IPS DF 4.7 (cell line): ENCODE measurements at regions not wholly inside any gene's neighbourhood (a gene's known extent, or its start where the extent isn't known, plus 50 kb on each side); places are given as distances from the start of the nearest gene placed in this dataset.
"Not testable (repeated sequence)": the region's sequence is repeated elsewhere in the genome, so short reads cannot be mapped to it uniquely, and the experiment has no call there.

ENCODE experiments used
- DNase-seq: peaks from one replicate; pipeline ENCODE4 v3.0.0-alpha.2; 2013; ENCODE audit warnings: low spot score; ENCODE audit errors: extremely low read depth

DNA sequence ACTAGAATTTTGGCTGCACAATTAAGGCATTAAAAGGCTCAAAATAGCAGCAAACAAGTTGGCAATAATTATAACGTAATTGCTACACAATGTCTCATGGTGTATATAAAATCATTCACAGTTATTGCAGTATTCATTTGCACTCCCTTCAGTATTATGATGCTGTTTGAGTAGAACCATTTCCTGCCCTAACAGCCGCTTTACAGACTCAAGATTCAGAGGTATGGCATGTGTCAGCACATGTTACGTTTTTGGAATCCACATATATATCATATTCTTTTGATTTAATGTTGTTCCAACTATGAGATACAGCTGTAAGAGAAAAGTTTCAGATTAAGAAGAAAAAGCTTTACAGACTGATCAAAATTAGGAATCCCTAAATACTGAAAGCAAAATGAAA lies 56.3 kb upstream of the NCKAP5 start:
- DNase-seq, result no peak

DNA sequence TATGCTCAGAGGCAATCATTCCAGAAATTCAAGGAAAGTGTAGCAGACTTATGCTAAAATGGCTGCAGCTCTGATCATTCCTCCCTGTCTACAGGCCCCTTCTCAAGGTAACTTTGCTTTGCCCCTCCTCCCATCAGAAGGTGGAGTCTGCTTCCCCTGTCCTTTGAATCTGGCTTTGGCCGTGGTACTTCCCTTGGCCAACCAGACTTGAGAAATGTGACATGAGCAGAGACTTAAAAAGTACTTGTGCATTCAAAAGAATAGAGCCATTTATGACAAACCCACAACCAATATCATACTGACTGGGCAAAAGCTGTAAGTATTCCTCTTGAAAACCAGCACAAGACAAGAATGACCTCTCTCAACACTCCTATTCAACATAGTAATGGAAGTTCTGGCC lies 59.5 kb upstream of the NCKAP5 start:
- no peak for DNase-seq

DNA sequence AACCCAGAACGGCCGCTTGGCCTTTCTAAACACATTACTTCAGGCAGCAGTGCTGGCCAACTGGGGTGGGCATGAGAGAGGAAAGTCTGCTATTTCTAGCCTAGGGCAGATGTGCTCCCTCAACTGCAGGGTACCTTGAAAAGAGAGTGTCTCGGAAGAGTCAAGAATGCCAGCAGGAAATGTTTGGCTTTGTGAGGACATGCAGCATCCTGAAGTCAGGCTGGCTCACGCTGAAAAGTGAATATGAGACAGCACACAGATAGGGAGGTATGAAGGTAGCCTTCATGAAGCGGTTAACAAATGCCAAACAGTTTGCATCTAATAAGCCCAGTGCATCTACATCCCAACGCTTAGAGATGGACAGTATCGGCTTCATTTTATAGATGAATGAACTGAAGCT lies 65.0 kb upstream of the NCKAP5 start:
- DNase-seq, result no peak

DNA sequence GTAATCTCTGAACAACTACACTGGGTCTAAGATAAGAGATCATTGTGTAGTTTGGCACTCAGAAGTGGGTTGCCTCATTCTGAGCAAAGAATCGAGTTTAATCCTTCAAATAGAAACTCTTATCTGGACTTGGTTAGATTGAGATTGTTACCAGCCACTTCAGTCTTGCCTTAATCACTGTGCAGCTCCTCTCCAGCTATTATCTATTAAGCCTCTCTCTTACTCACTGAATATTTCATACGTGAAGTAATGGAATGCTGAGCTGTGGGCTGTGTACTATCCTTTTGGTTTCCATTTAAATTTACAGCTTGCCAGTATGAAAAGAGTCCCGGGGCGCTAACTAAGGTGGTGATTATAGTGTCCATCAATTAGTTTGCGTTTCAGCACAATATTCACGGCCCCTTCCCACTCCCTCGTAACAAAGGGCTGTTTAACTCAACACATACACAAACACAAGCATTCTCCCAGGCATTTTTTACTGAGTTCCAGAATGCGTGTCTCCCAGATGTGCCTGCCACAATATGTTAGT lies 65.7 kb upstream of the NCKAP5 start:
- DNase-seq, result no peak

DNA sequence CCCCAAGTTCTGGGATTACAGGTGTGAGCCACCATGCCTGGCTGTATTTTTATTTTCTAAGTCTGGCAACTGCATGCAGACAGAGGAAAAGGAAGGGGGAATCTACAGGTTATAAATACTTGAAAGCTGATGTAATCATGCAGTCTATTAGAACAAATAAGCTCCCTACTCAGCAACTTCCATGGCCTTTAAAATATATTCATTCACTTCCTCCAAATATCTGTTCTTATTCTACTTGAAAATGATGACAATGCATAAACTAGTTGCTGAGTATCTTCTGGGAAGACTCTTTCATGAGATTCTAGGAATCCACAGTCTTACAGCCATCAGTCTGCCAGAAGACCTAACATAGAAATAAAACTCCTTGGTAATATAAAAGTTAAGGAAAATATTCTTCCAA lies 66.9 kb upstream of the NCKAP5 start:
- no peak for DNase-seq

DNA sequence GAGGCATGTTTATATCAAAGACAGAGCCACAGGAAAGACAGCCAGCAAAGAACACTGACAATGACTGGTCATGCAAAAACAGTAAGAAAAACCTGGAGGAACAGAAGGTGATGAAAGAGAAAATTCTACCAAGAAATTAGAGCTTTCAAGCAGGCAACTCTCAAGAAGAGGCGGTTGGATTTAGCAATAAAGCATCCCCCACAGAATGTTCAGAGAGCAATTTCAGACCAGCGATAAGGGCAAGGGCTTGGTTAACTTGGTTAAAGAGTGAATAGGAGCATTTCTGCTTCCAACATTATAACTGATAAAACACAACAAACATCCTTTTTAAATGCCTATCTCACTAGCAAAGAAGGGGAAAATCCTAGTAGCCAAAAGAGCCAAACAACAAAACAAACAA lies 68.0 kb upstream of the NCKAP5 start:
- DNase-seq, result no peak

DNA sequence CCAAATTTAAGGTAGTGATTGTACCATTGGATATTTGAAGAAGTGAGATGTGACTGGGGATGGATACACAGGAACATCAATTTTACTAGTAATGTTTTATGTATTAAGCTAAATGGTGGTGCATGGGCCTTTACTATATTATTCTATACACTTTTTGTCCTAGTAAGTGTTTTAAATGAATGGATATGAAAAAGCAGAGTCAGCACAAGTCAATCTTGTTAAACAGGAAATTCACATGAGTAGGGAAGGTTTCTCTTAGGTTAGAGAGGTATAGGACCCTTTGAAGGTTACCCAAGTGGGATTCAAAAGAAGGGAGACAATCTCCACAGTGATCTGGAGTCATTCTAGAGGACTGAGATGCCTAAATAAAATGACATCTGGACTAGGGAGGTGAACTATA lies 71.8 kb upstream of the NCKAP5 start:
- no peak for DNase-seq

DNA sequence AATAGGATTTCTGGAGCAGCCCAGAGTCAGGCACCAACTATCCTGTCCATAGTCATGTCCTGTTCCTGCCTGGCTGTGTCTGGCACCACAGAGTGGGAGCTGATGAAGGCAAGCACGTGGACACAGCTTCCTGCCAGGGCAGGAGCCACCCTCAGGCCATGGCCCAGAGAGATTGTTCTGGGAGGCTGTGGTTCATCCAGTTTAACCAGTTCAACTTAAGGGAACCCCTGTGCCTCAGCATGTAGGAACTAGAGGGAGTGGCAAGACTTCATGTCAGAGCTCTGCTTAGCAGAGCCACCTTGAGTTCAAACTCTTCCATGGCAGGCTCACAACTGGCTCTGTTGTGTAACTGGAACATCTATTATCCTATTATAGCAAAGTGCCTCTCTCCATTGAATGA lies 73.2 kb upstream of the NCKAP5 start:
- DNase-seq, result peak; percentile 64

DNA sequence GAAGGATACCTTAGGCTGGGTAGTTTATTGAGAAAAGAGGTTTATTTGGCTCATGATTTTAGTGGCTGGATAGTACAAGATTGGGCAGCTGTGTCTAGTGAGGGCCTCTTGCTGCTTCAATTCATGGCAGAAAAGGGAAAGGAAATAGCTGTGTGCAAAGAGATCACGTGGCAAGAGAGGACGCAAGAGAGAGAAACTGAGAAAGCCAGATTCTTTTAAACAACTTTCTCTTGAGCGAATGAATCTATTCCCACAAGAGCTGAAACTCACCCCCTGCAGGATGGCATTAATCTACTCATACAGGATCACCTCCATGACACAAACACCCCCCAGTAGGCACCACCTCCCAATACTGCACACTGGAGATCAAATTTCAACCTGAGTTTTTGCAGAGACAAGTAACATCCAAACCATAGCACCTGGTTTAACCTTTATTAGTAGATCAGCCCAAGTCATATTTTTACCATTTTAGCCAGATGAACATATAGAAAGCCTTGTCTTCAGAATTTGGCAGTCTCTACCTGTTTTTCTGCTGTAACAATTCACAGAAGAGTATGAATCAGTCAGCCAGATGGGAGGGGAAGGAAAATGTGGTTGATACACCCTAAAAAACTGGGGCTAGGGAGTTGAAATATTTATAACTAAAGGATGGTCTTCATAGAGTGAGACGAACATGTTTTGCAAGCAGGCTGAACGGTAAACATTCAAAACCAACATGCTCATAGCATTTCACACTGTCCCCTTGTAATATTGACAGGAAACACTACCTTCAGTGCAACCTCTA lies 73.9 kb upstream of the NCKAP5 start:
- DNase-seq, result no peak

DNA sequence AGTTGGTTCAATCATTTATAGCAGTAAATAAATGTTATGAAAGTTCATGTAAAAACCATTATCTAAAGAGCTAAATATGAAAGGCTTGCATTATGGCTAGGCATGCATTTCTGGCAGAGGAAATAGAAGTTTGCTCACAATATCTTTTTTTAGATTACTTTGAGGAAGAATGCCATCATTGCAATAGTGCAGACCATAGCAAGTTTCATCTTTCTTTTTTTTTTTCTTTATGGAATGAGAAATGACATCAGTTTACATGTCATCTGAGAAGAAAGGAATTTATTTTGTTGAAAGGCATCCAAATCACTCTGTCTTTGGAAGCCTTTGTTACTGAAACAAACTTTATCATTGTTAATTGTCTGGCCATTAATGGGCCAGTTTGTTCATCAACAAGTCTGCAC lies 74.5 kb upstream of the NCKAP5 start:
- no peak for DNase-seq

DNA sequence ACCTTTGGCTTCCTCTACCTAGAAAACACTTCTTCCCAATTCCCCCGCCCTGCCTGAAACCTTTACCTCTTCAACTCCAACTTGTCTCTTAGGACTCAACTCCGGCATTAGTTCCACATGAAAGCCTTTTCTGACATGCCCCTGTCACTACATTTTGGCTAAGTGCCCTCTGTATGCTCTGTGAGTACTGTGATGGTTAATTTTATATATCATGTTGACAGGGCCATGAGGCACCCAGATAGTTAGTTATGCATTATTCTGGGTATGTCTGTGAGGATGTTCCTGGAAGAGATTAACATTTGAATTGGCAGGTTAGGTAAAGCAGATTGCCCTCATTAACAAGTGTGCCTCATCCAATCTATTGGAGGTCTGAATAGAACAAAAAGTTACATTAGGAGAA lies 75.6 kb upstream of the NCKAP5 start:
- no peak for DNase-seq

DNA sequence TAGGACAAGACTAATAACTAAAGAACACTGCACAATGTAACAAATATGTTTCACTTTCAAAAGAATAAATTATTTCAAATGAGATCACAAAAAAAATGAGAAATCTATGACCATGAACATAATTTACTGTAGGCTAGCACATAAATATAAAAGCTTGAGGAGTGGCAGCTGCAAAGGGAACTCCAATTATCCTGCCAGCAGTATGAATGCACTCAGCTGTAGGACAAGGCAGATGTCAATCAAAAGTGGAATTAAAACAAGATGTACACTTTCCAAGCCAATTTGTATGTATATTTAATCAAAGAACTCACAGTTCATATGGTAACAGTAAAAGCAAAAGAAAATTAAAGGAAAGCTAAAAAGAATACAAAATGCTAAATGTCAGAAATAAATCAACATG lies 76.6 kb upstream of the NCKAP5 start:
- DNase-seq, result no peak

DNA sequence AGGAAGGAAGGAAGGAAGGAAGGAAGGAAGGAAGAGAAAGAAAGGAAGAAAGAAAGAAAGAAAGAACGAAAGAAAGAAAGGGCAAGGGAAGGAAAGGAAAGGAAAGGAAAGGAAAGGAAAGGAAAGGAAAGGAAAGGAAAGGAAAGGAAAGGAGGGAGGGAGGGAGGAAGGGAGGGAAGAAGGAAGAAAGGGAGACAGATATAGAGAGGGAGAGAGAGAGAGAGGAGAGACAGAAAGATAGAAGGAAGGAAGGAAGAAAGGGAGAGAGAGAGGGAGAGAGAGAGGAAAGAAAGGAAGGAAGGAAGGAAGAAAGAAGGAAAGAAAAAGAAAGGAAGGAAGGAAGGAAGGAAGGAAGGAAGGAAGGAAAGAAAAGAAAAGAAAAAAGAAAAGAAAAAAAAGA lies 79.1 kb upstream of the NCKAP5 start:
- not testable (repeated sequence) for DNase-seq

DNA sequence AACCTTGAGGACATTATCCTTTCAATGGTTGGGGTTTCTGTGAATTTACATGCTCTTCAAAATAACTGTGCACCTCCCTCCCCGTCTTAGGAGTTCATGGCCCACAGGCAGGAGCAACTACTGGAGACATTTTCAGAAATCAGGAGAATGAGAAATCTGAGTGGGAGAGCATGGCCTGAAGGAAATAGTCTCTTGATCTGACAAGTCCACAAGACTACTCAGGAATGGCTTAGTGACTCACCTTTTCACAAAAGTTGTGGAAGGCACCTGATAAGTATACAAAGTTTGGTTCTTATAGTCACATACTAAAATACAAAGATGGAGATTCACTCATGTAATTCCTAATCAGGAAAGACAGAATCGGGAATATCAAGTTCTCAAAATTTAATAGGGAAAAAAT lies 83.6 kb upstream of the NCKAP5 start:
- no peak for DNase-seq

DNA sequence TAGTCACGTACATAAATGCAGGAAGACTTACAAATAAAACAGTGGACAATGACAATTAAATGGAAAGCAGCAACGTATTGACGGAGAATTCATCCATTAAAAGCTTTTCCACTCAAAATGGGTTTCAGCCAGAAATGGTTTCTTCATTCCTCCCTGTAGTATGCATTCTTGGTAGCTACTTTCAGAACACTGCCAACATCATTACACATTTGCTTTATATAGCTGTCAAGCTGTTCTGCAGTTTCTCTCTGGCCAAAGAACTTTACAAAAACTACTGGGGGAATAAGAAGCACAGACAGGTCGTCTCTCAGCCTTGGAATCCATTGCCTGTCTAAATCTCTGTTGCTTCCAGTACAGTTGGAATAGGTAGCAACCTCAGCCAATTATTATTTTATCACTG lies 84.1 kb upstream of the NCKAP5 start:
- no peak for DNase-seq

DNA sequence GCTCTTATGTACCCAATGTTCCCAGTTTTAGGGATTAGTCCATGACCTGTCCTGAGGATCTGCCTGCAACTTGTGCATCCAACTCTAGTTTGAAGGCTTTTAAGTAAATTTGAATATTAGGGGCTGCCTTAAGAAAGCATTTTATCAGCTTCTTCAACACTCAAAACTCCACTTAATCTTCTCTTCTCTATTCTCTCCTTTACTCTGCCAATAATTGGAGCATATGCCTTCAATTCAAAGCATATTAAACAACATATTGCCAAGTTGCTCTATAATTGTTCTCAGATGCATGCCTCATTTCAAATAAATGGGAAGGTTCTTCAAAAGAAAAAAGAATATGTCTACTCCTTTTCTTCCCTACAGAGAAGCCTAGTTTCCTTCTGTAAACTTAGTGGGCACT lies 84.8 kb upstream of the NCKAP5 start:
- DNase-seq, result no peak

DNA sequence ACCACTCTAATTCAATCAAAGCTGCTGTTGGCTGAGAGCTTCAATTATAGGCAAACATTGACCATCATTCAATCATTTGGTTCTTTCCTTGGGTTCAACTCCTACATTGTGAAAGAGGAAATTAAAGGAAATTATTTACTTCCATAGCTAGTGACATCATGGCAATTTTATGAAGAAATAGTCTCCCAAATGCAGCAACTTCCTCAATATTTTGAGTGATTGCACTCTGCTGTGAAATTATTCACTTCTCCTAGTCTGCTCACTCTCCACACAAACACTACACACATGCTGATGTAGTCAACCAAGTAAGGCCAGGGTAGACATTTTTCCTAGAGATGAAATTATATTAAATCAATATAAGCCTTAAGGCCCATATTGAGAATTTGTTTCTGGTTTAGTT lies 86.7 kb upstream of the NCKAP5 start:
- no peak for DNase-seq

DNA sequence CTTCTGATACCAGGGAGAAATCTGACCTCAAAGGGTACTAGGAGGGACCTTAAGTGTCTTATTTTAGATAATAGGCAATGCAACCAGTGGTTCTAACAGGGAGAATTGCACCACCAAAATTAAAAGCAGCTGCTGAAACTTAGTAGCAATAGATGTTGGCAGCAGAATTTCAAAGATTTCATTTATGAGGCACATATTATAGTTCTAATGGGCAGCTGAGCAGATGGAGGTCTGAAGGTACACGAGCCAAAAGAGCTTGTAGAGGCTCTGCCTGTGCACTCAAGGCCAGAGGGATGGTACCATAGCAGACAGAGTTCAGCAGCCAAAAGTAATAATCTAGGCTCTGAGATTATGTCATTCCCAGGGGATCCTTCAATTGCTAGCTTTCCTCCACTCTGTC lies 87.3 kb upstream of the NCKAP5 start:
- DNase-seq, result no peak

DNA sequence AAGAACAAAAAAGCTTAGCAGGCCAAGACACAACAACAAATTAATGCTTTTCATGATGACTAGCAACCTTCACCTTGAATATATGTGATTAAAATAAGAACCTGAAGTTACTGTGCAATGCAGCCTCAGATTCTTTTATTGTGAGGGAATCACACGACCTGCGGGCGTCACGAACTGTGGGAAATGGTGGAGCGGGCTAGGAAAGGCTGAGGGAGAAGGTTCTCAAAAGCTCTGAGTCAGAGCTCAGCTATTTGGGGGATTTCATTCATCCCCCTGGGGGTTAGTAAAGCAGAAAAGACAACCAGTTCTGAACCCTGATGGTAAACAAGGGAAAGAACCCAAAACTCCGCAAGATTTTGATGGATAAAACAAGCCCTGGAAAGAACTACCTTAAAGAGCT lies 89.3 kb upstream of the NCKAP5 start:
- no peak for DNase-seq

DNA sequence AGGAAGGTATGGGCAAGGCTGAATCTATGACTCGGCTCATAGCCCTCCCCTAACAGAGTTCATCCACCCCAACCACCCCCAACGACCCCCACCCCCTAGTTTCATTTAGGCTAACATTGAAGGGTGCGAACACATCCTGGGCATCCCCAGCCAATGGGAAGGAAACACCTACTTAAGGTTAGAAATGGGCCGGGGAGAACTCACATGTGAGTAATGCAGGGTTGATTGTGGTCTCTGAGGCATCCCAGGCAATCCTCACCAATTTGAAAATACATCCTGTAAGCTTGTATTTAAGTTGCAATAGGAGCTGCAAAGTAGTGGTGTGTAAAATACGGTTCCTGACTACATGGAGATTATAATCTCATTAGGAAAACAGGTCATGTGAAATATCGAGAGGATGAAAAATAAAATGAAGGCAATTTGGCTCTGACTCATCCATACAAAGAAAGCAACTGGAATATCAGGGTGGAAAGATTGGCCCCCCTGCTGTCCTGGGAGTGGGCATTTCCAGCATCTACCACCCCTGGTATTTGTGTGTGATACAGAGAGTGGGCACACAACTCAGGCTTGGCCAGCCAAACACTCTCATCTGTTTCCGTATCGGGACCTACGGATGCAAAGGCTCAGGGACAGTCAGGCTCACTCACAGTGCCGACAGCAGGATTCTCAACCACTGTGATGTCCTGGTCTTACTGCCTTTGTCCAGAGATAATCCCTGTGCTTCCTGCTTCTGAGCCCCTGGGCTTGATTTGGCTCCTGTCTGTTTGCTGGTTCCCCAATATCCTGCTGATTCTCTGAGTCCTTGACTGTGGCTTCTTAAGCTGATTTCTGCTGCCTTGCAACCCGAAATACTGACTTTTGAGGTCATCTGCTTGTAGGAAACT lies 90.0 kb upstream of the NCKAP5 start:
- DNase-seq, result no peak

DNA sequence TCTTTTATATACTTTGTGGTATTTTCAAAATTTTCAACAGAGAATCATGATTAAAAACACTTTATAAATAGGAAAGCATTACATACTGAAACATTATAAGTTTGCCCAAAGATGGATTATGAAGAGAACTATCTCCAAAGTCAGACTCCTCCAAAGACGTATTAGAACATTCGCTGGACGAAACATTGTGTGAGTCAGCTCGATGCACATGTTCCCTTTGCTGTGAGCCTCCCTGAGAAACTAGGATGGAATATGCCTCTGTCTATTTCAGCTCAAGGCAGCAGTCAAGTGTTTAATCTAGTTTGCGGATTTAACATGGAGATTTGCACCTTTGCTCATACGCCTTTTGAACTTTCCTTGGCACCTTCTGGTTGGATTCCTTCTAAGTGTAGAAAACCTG lies 92.2 kb upstream of the NCKAP5 start:
- DNase-seq, result no peak

DNA sequence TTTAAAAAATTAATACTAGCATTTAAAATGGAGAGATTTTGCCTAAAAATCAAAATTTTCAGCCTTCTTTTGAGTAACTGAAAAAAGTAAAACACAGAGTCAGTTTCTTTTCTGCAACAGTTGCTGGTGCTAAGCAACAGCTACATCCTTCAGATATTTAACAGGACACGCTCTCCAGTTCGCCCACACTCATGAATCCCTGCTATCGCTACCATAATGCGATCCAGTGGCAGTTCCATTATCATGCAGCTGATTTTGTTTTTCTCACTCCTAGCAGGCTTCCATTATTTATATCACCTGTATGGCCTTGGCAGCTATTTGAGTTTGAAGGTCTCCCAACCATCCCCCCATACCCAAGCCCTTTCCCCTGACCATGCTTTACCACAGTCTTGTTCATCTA lies 93.1 kb upstream of the NCKAP5 start:
- no peak for DNase-seq

DNA sequence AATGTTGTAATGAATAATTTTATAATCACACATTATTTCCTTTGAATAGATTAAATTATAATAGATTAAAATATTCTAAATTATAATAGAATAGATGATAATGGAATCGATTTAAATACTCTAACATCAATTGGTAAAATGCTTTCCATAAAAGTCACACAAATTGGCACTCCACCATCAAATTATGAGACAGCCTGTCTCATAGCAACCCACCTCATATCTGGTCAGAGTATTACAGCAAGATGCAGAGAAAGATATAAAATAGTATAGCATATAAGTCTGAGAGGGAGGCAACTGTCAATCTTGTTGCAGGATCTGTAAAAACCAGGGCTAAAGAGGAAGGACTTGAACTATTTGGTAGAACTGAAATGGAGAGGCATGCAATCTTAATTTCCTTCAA lies 98.4 kb upstream of the NCKAP5 start:
- DNase-seq, result no peak
